IMR-90 (cell line): ENCODE measurements at regions not wholly inside any gene's neighbourhood (a gene's known extent, or its start where the extent isn't known, plus 50 kb on each side); places are given as distances from the start of the nearest gene placed in this dataset.
A peak's percentile ranks its signal among the peaks of the same experiment; 100 is the strongest.

Source experiments
- ATAC-seq: fragments of 200-7000 bp; cut with Tn5 transposase; 2 replicates; pipeline ENCODE4 v1.9.1; 2020; ENCODE audit warnings: low read depth, mild to moderate bottlenecking, moderate library complexity
- BruUV-seq: library from RNA; stranded (reverse); fragments of 400-500 nt; replicated peaks from 2 replicates; lab custom pipeline; 2021; lab: Mats Ljungman, UMichigan
- CTCF ChIA-PET: fragments of 300-600 bp; formaldehyde crosslinking; extraction: SDS; loops from one replicate; lab custom pipeline; 2021; ENCODE audit warnings: antibody characterized with exemption; lab: Yijun Ruan, JAX
- POLR2A ChIA-PET: fragments of 300-600 bp; sonication (Branson Sonifier 250); formaldehyde crosslinking; loops from one replicate; lab custom pipeline; 2022; ENCODE audit warnings: antibody characterized with exemption; ENCODE audit not compliant: unreplicated experiment; lab: Charles Lee
- DNase-seq: peaks from one replicate; pipeline ENCODE4 v3.0.0; 2013
- H2AFZ ChIP-seq: replicated peaks from 2 replicates; pipeline ENCODE3; 2013; ENCODE audit warnings: low read length, mild to moderate bottlenecking; ENCODE audit not compliant: poor library complexity
- H2AK5ac ChIP-seq: 2 replicates; pipeline ENCODE4 v1.6.1; 2013; ENCODE audit warnings: low read depth, low read length, inconsistent platforms
- H2AK9ac ChIP-seq: replicated peaks from 2 replicates; pipeline ENCODE3; 2013; ENCODE audit warnings: mild to moderate bottlenecking, low read depth, low read length, moderate library complexity; ENCODE audit not compliant: poor library complexity
- H2BK120ac ChIP-seq: 2 replicates; pipeline ENCODE4 v1.6.1; 2013; ENCODE audit warnings: low read depth, low read length, inconsistent platforms
- H2BK15ac ChIP-seq: 3 replicates; pipeline ENCODE4 v1.6.1; 2013; ENCODE audit warnings: low read depth, low read length, inconsistent platforms
- H2BK20ac ChIP-seq: 2 replicates; pipeline ENCODE4 v1.6.1; 2013; ENCODE audit warnings: low read depth, mild to moderate bottlenecking, inconsistent platforms, low read length, moderate library complexity
- H2BK5ac ChIP-seq: 2 replicates; pipeline ENCODE4 v1.6.1; 2013; ENCODE audit warnings: mild to moderate bottlenecking, low read depth, low read length, inconsistent platforms; ENCODE audit not compliant: poor library complexity, severe bottlenecking
- H3K14ac ChIP-seq: replicated peaks from 2 replicates; pipeline ENCODE4 v1.6.1; 2013; ENCODE audit warnings: low read depth, low read length, inconsistent platforms
- H3K18ac ChIP-seq: 2 replicates; pipeline ENCODE4 v1.6.1; 2013; ENCODE audit warnings: low read depth, low read length, control low read depth
- H3K23ac ChIP-seq: 2 replicates; pipeline ENCODE4 v1.6.1; 2013; ENCODE audit warnings: low read depth, low read length, inconsistent platforms
- H3K27ac ChIP-seq: 2 replicates; pipeline ENCODE4 v1.5.1; 2013; ENCODE audit warnings: mild to moderate bottlenecking, control low read depth, low read length; ENCODE audit not compliant: insufficient read depth
- H3K27me3 ChIP-seq: 2 replicates; pipeline ENCODE4 v1.6.1; 2013; ENCODE audit warnings: low read length; ENCODE audit not compliant: control insufficient read depth, insufficient read depth
- H3K36me3 ChIP-seq: 2 replicates; pipeline ENCODE4 v1.6.1; 2013; ENCODE audit warnings: low read length, mixed read lengths; ENCODE audit not compliant: control insufficient read depth, insufficient read depth
- H3K4ac ChIP-seq: 2 replicates; pipeline ENCODE4 v1.6.1; 2013; ENCODE audit warnings: low read depth, low read length, inconsistent platforms
- H3K4me1 ChIP-seq: 2 replicates; pipeline ENCODE4 v1.6.1; 2013; ENCODE audit warnings: low read length, mixed read lengths; ENCODE audit not compliant: control insufficient read depth, insufficient read depth
- H3K4me2 ChIP-seq: 2 replicates; pipeline ENCODE4 v1.6.1; 2013; ENCODE audit warnings: low read depth, mild to moderate bottlenecking, control low read depth, low read length, moderate library complexity
- H3K4me3 ChIP-seq: 2 replicates; pipeline ENCODE4 v1.5.1; 2013; ENCODE audit warnings: low read depth, mild to moderate bottlenecking, control low read depth, low read length, moderate library complexity; ENCODE audit not compliant: insufficient read depth
- H3K56ac ChIP-seq: 2 replicates; pipeline ENCODE4 v1.6.1; 2013; ENCODE audit warnings: low read length, inconsistent platforms; ENCODE audit not compliant: insufficient read depth; ENCODE audit errors: extremely low read depth
- H3K79me1 ChIP-seq, 2 experiments: 2 replicates each; pipeline ENCODE4 v1.6.1; 2013; ENCODE audit warnings: low read length in 2 of 2, inconsistent platforms in 1 of 2, low read depth in 1 of 2
- H3K9ac ChIP-seq: 2 replicates; pipeline ENCODE4 v1.6.1; 2013; ENCODE audit warnings: low read depth, low read length, control low read depth
- H3K9me1 ChIP-seq: 2 replicates; pipeline ENCODE4 v1.6.1; 2013; ENCODE audit warnings: low read length, inconsistent platforms; ENCODE audit not compliant: insufficient read depth
- H3K9me3 ChIP-seq: 2 replicates; pipeline ENCODE4 v1.6.1; 2013; ENCODE audit warnings: low read length; ENCODE audit not compliant: control insufficient read depth, insufficient read depth
- H4K20me1 ChIP-seq: 2 replicates; pipeline ENCODE4 v1.6.1; 2013; ENCODE audit warnings: low read length, inconsistent platforms; ENCODE audit not compliant: insufficient read depth
- H4K5ac ChIP-seq: 2 replicates; pipeline ENCODE4 v1.6.1; 2013; ENCODE audit warnings: mild to moderate bottlenecking, low read depth, low read length, control low read depth
- H4K8ac ChIP-seq, 2 experiments: 2 replicates each; pipeline ENCODE4 v1.6.1; 2013; ENCODE audit warnings: low read depth in 2 of 2, low read length in 2 of 2, control low read depth in 1 of 2, inconsistent platforms in 1 of 2
- H4K91ac ChIP-seq: 2 replicates; pipeline ENCODE4 v1.6.1; 2013; ENCODE audit warnings: low read depth, low read length, inconsistent platforms; ENCODE audit not compliant: insufficient read depth
- BHLHE40 ChIP-seq: fragments of 150-350 bp; IDR thresholded peaks from 2 replicates; pipeline ENCODE4 v1.6.1; 2016; ENCODE audit warnings: mild to moderate bottlenecking, low read depth, low read length
- CHD1 ChIP-seq: IDR thresholded peaks from 2 replicates; pipeline ENCODE4 v1.6.1; 2012; ENCODE audit warnings: low read depth, low read length, improper control_type of control experiment
- MAZ ChIP-seq: IDR thresholded peaks from 2 replicates; pipeline ENCODE4 v1.6.1; 2012; ENCODE audit warnings: low read depth, mild to moderate bottlenecking, low read length, improper control_type of control experiment, moderate library complexity, borderline replicate concordance
- MXI1 ChIP-seq: IDR thresholded peaks from 2 replicates; pipeline ENCODE4 v1.6.1; 2012; ENCODE audit warnings: low read depth, mild to moderate bottlenecking, low read length, moderate library complexity, borderline replicate concordance
- NFE2L2 ChIP-seq: fragments of 150-350 bp; IDR thresholded peaks from 2 replicates; pipeline ENCODE4 v1.6.1; 2016; ENCODE audit warnings: low read depth, mild to moderate bottlenecking, low read length
- POLR2A ChIP-seq: IDR thresholded peaks from 2 replicates; pipeline ENCODE4 v1.6.1; 2012; ENCODE audit warnings: mild to moderate bottlenecking, low read depth, low read length
- RAD21 ChIP-seq: IDR thresholded peaks from 2 replicates; pipeline ENCODE4 v1.6.1; 2012; ENCODE audit warnings: low read length, improper control_type of control experiment
- RCOR1 ChIP-seq: IDR thresholded peaks from 2 replicates; pipeline ENCODE4 v1.6.1; 2012; ENCODE audit warnings: mild to moderate bottlenecking, low read length, improper control_type of control experiment; ENCODE audit not compliant: insufficient replicate concordance
- RFX5 ChIP-seq: IDR thresholded peaks from 2 replicates; pipeline ENCODE4 v1.8.0; 2012; ENCODE audit warnings: low read depth, mild to moderate bottlenecking, low read length, moderate library complexity
- WGBS, 2 experiments: methylation state at CpG; one replicate each; pipeline versions ENCODE4 v1.1.5 to v1.1.7; 2013; ENCODE audit warnings: missing lambda C conversion rate in 2 of 2; ENCODE audit not compliant: insufficient read length in 1 of 2; ENCODE audit errors: extremely low coverage in 2 of 2; 5-methylcytosine and 5-hydroxymethylcytosine counted together
- dilution Hi-C: fragments of 300-500 bp; cut with HindIII; formaldehyde crosslinking; loops from one replicate; pipeline ENCODE4 v1.14.3; 2018; ENCODE audit warnings: low sequenced_read_pairs; ENCODE audit not compliant: unreplicated experiment
- in situ Hi-C: fragments of 300-500 bp; cut with MboI; formaldehyde crosslinking; loops from 3 replicates; pipeline ENCODE4 v1.14.3; 2019; ENCODE audit warnings: low sequenced_read_pairs, inconsistent platforms, mixed read lengths
- intact Hi-C: fragments of 100-400 bp; cut with micrococcal nuclease; formaldehyde crosslinking; loops from 2 replicates; pipeline ENCODE4 v1.10.0; 2022
- TF ChIP-seq, protein P1 (sequence below): fragments of 150-350 bp; IDR thresholded peaks from 2 replicates; pipeline ENCODE4 v1.6.1; 2016; ENCODE audit warnings: low read depth, mild to moderate bottlenecking, low read length, moderate library complexity, borderline replicate concordance

DNA sequence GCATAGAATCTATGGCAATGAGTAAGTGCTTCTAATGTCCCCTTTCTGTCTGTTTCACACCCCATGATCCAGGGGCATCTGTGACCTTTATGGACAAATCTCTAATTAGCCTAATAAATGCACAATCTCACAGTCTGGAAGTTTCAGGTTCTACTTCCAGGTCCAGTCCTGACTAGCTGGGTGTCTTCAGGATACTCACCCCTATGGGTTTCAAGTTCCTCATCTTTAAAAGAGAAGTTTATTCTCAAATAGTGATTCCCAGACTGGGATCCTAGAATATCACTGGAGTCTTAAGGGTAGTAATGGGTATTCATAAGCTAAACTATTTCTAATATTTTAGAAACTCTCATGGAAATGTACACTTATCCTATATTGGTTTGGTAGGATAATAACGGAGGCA is 77.2 kb upstream of the ABCA1 start:
- no peak for DNase-seq
- TF ChIP-seq BHLHE40 (no peak), CHD1 (no peak), NFE2L2 (no peak), RCOR1 (no peak), RAD21 (no peak), POLR2A (no peak), MAZ (no peak), MXI1 (no peak), RFX5 (no peak)
- TF ChIP-seq, protein P1, sequence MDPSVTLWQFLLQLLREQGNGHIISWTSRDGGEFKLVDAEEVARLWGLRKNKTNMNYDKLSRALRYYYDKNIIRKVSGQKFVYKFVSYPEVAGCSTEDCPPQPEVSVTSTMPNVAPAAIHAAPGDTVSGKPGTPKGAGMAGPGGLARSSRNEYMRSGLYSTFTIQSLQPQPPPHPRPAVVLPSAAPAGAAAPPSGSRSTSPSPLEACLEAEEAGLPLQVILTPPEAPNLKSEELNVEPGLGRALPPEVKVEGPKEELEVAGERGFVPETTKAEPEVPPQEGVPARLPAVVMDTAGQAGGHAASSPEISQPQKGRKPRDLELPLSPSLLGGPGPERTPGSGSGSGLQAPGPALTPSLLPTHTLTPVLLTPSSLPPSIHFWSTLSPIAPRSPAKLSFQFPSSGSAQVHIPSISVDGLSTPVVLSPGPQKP: no peak
- POLR2A ChIA-PET: no interaction called here

More for the DNA sequence above, 77.2 kb upstream of the ABCA1 start:
- Histone ChIP-seq H3K4me3 (no peak overlapping the region), H3K18ac (no peak overlapping the region; the same call in 1 of the 2 replicates), H3K27me3 (no peaks in the 10 kb centered on the region), H4K91ac (no peak overlapping the region), H2AK5ac (no peak overlapping the region), H3K9ac (no peak overlapping the region), H2BK15ac (no peak overlapping the region), H2BK20ac (no peak overlapping the region), H4K5ac (no peak overlapping the region), H2AFZ (no peak overlapping the region), H2AK9ac (no peak overlapping the region), H3K23ac (no peak overlapping the region), H4K20me1 (no peaks in the 10 kb centered on the region), H3K36me3 (no peaks in the 10 kb centered on the region), H4K8ac (no peak overlapping the region), H3K4me2 (no peak overlapping the region), H3K56ac (no peak overlapping the region), H3K4ac (0 out of 2 replicates have a peak overlapping the region, but pooled peaks have one; percentile 11), H3K4me1 (peaks cover 7% of the 10 kb centered on the region), H2BK120ac (no peak overlapping the region), H3K14ac (no peak overlapping the region), H3K27ac (no peak overlapping the region), H3K79me1 (no peaks in the 10 kb centered on the region), H3K9me1 (peaks cover 7% of the 10 kb centered on the region; the same call in 1 of the 2 replicates), H3K9me3 (no peaks in the 10 kb centered on the region), H2BK5ac (no peak overlapping the region)
- WGBS, 2 experiments: no CpG with 5 or more reads among the region's 1 CpG
- BruUV-seq: no TSS peak
- dilution Hi-C loops: no loop called here
- no peak for ATAC-seq
- CTCF ChIA-PET: no interaction called here
- in situ Hi-C loops: no loop called here
- intact Hi-C loops: no loop called here
